GM18511 (cell line): ENCODE measurements at regions not wholly inside any gene's neighbourhood (a gene's known extent, or its start where the extent isn't known, plus 50 kb on each side); places are given as distances from the start of the nearest gene placed in this dataset.

Experiments
- ATAC-seq: cut with Tn5 transposase; IDR thresholded peaks from one replicate; pipeline ENCODE4 v1.9.1; 2021; ENCODE audit warnings: mild to moderate bottlenecking, moderate library complexity; ENCODE audit not compliant: unreplicated experiment

- no peak for ATAC-seq
These were observed 818.0 kb upstream of the ZNF608 start for GRCh38 chr5:125564317-125564975.

- ATAC-seq, result no peak
These were observed 828.1 kb upstream of the ZNF608 start for GRCh38 chr5:125574491-125575044.

- ATAC-seq, result no peak
These were observed 828.9 kb upstream of the ZNF608 start for GRCh38 chr5:125575171-125575890.

- no peak for ATAC-seq
These were observed 829.6 kb upstream of the ZNF608 start for GRCh38 chr5:125575891-125576505.

GRCh38 chr5:125576822-125577221 is 830.4 kb upstream of the ZNF608 start:
- ATAC-seq, result no peak

GRCh38 chr5:125578551-125578950 is 832.1 kb upstream of the ZNF608 start:
- no peak for ATAC-seq

GRCh38 chr5:125579182-125579581 is 832.7 kb upstream of the ZNF608 start:
- ATAC-seq, result no peak

- no peak for ATAC-seq
These were observed 834.9 kb upstream of the ZNF608 start for GRCh38 chr5:125581311-125581710.

- no peak for ATAC-seq
These were observed 835.9 kb upstream of the ZNF608 start for GRCh38 chr5:125582352-125582751.

GRCh38 chr5:125583321-125584139 is 837.1 kb upstream of the ZNF608 start:
- no peak for ATAC-seq

GRCh38 chr5:125584140-125584520 is 837.7 kb upstream of the ZNF608 start:
- no peak for ATAC-seq

GRCh38 chr5:125587631-125588030 is 835.6 kb upstream of the GRAMD2B start:
- no peak for ATAC-seq

- no peak for ATAC-seq
These were observed 830.4 kb upstream of the GRAMD2B start for GRCh38 chr5:125592856-125593255.

- ATAC-seq, result no peak
These were observed 828.1 kb upstream of the GRAMD2B start for GRCh38 chr5:125595095-125595494.

- ATAC-seq, result no peak
These were observed 827.4 kb upstream of the GRAMD2B start for GRCh38 chr5:125595845-125596244.

- no peak for ATAC-seq
These were observed 825.9 kb upstream of the GRAMD2B start for GRCh38 chr5:125597338-125597737.

GRCh38 chr5:125600559-125600958 is 822.6 kb upstream of the GRAMD2B start:
- no peak for ATAC-seq

GRCh38 chr5:125602184-125602583 is 821.0 kb upstream of the GRAMD2B start:
- no peak for ATAC-seq

- no peak for ATAC-seq
These were observed 819.9 kb upstream of the GRAMD2B start for GRCh38 chr5:125603321-125603720.

- no peak for ATAC-seq
These were observed 819.1 kb upstream of the GRAMD2B start for GRCh38 chr5:125604104-125604503.

GRCh38 chr5:125607018-125607417 is 816.2 kb upstream of the GRAMD2B start:
- ATAC-seq, result no peak
